GM18519 (cell line): ENCODE measurements at regions not wholly inside any gene's neighbourhood (a gene's known extent, or its start where the extent isn't known, plus 50 kb on each side); places are given as distances from the start of the nearest gene placed in this dataset.

Experiments
- ATAC-seq: cut with Tn5 transposase; IDR thresholded peaks from one replicate; pipeline ENCODE4 v1.9.1; 2021; ENCODE audit warnings: mild to moderate bottlenecking, moderate library complexity; ENCODE audit not compliant: unreplicated experiment, low FRiP score

- ATAC-seq = no peak
Observed at GRCh38 chr5:103910786-103911185, 348.2 kb upstream of the NUDT12 start.

- ATAC-seq = no peak
Observed at GRCh38 chr5:103910011-103910410, 347.4 kb upstream of the NUDT12 start.

GRCh38 chr5:103909391-103909790, 346.8 kb upstream of the NUDT12 start:
- ATAC-seq = no peak

GRCh38 chr5:103908336-103909080, 345.9 kb upstream of the NUDT12 start:
- no peak for ATAC-seq

- ATAC-seq = no peak
Observed at GRCh38 chr5:103907001-103907400, 344.4 kb upstream of the NUDT12 start.

GRCh38 chr5:103904651-103905050, 342.1 kb upstream of the NUDT12 start:
- no peak for ATAC-seq

GRCh38 chr5:103902893-103903292, 340.3 kb upstream of the NUDT12 start:
- ATAC-seq = no peak

- ATAC-seq = no peak
Observed at GRCh38 chr5:103901885-103902284, 339.3 kb upstream of the NUDT12 start.

GRCh38 chr5:103896593-103896992, 334.0 kb upstream of the NUDT12 start:
- ATAC-seq = no peak

GRCh38 chr5:103895738-103896137, 333.1 kb upstream of the NUDT12 start:
- no peak for ATAC-seq

GRCh38 chr5:103894882-103895281, 332.3 kb upstream of the NUDT12 start:
- no peak for ATAC-seq

GRCh38 chr5:103891151-103891550, 328.6 kb upstream of the NUDT12 start:
- ATAC-seq = no peak

- no peak for ATAC-seq
Observed at GRCh38 chr5:103890313-103890712, 327.7 kb upstream of the NUDT12 start.

- no peak for ATAC-seq
Observed at GRCh38 chr5:103889500-103890209, 327.1 kb upstream of the NUDT12 start.

- ATAC-seq = no peak
Observed at GRCh38 chr5:103886826-103887225, 324.2 kb upstream of the NUDT12 start.

GRCh38 chr5:103883143-103883542, 320.6 kb upstream of the NUDT12 start:
- ATAC-seq = no peak

GRCh38 chr5:103881560-103881959, 319.0 kb upstream of the NUDT12 start:
- no peak for ATAC-seq

GRCh38 chr5:103867857-103868598, 305.4 kb upstream of the NUDT12 start:
- no peak for ATAC-seq

GRCh38 chr5:103866169-103866568, 303.6 kb upstream of the NUDT12 start:
- no peak for ATAC-seq

GRCh38 chr5:103862398-103862797, 299.8 kb upstream of the NUDT12 start:
- no peak for ATAC-seq

- ATAC-seq = no peak
Observed at GRCh38 chr5:103860327-103860726, 297.7 kb upstream of the NUDT12 start.
